ENCODE measurements at regions not wholly inside any gene's neighbourhood (a gene's known extent, or its start where the extent isn't known, plus 50 kb on each side); places are given as distances from the start of the nearest gene placed in this dataset.

DNA sequence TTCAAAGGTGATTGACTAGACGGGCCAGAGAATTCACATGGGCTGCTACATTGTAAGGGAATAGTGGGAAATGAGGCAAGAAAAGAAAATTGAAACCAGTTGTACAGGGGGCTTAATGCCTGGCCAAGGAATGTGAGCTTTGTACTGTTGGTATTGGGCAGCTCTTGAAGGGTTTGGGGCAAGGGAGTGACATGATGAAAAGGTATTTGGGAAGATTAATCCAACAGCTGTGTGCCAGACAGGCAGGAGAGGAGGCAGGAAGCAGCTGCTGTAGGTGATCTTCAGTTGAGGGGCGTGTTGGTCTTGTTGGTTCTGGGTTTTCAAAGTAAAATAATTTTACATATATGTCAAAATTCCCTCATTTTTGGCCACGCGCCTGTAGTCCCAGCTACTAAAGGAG is 384.5 kb upstream of the TENM3 start:
- TF ChIP-seq, protein P1, sequence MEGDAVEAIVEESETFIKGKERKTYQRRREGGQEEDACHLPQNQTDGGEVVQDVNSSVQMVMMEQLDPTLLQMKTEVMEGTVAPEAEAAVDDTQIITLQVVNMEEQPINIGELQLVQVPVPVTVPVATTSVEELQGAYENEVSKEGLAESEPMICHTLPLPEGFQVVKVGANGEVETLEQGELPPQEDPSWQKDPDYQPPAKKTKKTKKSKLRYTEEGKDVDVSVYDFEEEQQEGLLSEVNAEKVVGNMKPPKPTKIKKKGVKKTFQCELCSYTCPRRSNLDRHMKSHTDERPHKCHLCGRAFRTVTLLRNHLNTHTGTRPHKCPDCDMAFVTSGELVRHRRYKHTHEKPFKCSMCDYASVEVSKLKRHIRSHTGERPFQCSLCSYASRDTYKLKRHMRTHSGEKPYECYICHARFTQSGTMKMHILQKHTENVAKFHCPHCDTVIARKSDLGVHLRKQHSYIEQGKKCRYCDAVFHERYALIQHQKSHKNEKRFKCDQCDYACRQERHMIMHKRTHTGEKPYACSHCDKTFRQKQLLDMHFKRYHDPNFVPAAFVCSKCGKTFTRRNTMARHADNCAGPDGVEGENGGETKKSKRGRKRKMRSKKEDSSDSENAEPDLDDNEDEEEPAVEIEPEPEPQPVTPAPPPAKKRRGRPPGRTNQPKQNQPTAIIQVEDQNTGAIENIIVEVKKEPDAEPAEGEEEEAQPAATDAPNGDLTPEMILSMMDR (IDR thresholded peaks at IDR 0.05), result no peak
- no peak for TF ChIP-seq POLR2A (IDR thresholded peaks at IDR 0.05)
- no peak for DNase-seq
- peaks cover 0 to 5% of the 10 kb centered on the region in 2 donors for H3K4me1 ChIP-seq
- WGBS, 2 donors, result 68 to 80% methylated on average over 4 of the region's 4 CpGs
- no peak overlapping the region for H3K4me3 ChIP-seq (replicated peaks in 1 of 3)
- H3K27me3 ChIP-seq, result no peaks in the 10 kb centered on the region
- H3K9me3 ChIP-seq, result no peaks in the 10 kb centered on the region
- intact Hi-C loops (cut with DNase I), result no loop called here
- H3K27ac ChIP-seq, result no peak overlapping the region
- no peaks in the 10 kb centered on the region for H3K36me3 ChIP-seq

DNA sequence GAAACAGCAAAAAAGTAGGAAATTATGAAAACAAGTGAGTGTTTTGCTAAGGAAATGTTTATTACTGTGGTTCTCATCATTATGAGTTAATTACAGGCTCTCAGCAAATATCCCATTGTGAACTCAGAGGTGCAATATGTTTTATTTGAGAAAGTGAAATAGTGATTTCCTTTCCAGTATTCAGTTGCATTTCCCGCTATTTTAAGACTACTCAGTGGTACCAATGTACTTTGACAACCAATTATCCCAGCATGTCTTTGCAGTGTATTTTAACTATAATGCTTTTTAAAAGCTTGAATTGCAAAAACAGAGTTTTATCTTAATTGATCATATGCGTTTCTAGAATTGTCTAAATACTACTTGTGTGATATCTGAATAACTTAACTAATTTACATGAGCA is 383.8 kb upstream of the TENM3 start:
- intact Hi-C loops (cut with DNase I), result no loop called here
- no peak overlapping the region for H3K4me3 ChIP-seq (replicated peaks in 1 of 3)
- H3K27me3 ChIP-seq, result no peaks in the 10 kb centered on the region
- no peak for TF ChIP-seq POLR2A (IDR thresholded peaks at IDR 0.05)
- TF ChIP-seq, protein P1 (IDR thresholded peaks at IDR 0.05), result no peak
- 81 to 87% methylated on average over 2 of the region's 2 CpGs for WGBS, 2 donors
- H3K27ac ChIP-seq, result no peak overlapping the region
- no peaks in the 10 kb centered on the region for H3K36me3 ChIP-seq
- no peaks in the 10 kb centered on the region for H3K9me3 ChIP-seq
- DNase-seq, result no peak
- H3K4me1 ChIP-seq, result peaks cover 0 to 5% of the 10 kb centered on the region in 2 donors

DNA sequence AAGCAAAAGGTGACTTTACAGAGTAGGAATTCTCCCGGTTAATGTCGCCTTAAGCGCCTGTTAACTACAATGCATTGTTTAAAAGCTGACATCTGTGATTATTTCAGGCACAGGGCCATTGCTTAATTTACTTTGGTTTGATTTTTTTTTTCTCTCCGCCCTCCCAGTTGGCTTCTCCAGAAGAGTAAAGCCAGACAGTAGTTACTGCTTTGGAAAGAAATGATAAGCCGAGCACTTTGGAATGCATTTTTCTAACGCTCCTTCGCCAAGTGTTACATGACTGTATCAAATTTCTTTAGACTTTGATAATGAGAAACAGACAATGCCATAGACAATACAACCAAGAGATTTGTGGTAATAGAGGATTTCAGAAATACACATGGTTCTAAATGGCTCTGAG is 383.0 kb upstream of the TENM3 start:
- Histone ChIP-seq H3K4me3 (replicated peaks in 1 of 3) (no peak overlapping the region), H3K36me3 (no peaks in the 10 kb centered on the region), H3K4me1 (peaks cover 0 to 5% of the 10 kb centered on the region in 2 donors), H3K27ac (no peak overlapping the region), H3K27me3 (no peaks in the 10 kb centered on the region), H3K9me3 (no peaks in the 10 kb centered on the region)
- no peak for TF ChIP-seq POLR2A (IDR thresholded peaks at IDR 0.05)
- TF ChIP-seq, protein P1 (IDR thresholded peaks at IDR 0.05), result no peak
- 73 to 76% methylated on average over 7 of the region's 7 CpGs for WGBS, 2 donors
- intact Hi-C loops (cut with DNase I), result no loop called here
- no peak for DNase-seq

- H3K36me3 ChIP-seq, result no peaks in the 10 kb centered on the region
- 86 to 87% methylated on average over 4 of the region's 4 CpGs for WGBS, 2 donors
- H3K9me3 ChIP-seq, result no peaks in the 10 kb centered on the region
- no peak overlapping the region for H3K4me3 ChIP-seq (replicated peaks in 1 of 3)
- no peaks in the 10 kb centered on the region for H3K27me3 ChIP-seq
- TF ChIP-seq, protein P1 (IDR thresholded peaks at IDR 0.05), result no peak
- no peak for TF ChIP-seq POLR2A (IDR thresholded peaks at IDR 0.05)
- no peak for DNase-seq
- H3K27ac ChIP-seq, result no peak overlapping the region
- intact Hi-C loops (cut with DNase I), result no loop called here
- peaks cover 0 to 5% of the 10 kb centered on the region in 2 donors for H3K4me1 ChIP-seq
Measured at GRCh38 chr4:181860668-181861067, 382.5 kb upstream of the TENM3 start.

DNA sequence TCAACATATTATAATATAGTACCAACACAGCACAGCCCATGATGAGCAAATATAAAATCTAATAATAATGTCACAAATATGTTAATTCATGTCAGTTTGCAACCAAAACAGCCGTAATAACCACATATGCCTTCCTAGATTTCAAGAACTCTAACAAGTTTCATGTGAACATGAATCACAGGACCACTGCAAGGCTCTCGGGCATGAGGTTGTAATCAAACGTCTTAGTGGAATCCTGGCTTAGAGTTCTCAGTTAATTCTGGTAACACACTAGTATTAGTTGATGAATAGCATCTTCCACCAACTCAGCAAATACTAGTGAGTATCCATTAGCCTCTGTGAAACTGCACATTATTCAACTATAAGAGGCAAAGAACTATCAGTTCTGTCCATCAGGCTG is 379.3 kb upstream of the TENM3 start:
- intact Hi-C loops (cut with DNase I), result no loop called here
- TF ChIP-seq, protein P1 (IDR thresholded peaks at IDR 0.05), result no peak
- no peak for TF ChIP-seq POLR2A (IDR thresholded peaks at IDR 0.05)

More for the DNA sequence above, 379.3 kb upstream of the TENM3 start:
- no peaks in the 10 kb centered on the region for H3K9me3 ChIP-seq
- WGBS, 2 donors, result 86 to 92% methylated on average over 3 of the region's 3 CpGs
- H3K4me3 ChIP-seq (replicated peaks in 1 of 3), result no peak overlapping the region
- no peaks in the 10 kb centered on the region for H3K27me3 ChIP-seq
- no peaks in the 10 kb centered on the region for H3K4me1 ChIP-seq
- no peak for DNase-seq
- H3K27ac ChIP-seq, result no peak overlapping the region
- no peaks in the 10 kb centered on the region for H3K36me3 ChIP-seq
